HCT116 (cell line): ENCODE measurements at regions not wholly inside any gene's neighbourhood (a gene's known extent, or its start where the extent isn't known, plus 50 kb on each side); places are given as distances from the start of the nearest gene placed in this dataset.

Source experiments
- ATAC-seq: fragments of 200-7000 bp; cut with Tn5 transposase; 2 replicates; pipeline ENCODE4 v1.9.1; 2020; ENCODE audit warnings: mild to moderate bottlenecking, moderate library complexity
- BruUV-seq: library from RNA; stranded (reverse); fragments of 400-500 nt; replicated peaks from 2 replicates; lab custom pipeline; 2021; lab: Mats Ljungman, UMichigan
- CTCF ChIA-PET: fragments of 300-600 bp; sonication (Branson Sonifier 250); formaldehyde crosslinking; loops from one replicate; lab custom pipeline; 2021; ENCODE audit warnings: antibody characterized with exemption; lab: Charles Lee
- POLR2A ChIA-PET: fragments of 300-600, 350-600 bp; sonication (Branson Sonifier 250); formaldehyde crosslinking; loops from one replicate; lab custom pipeline; 2021; ENCODE audit warnings: antibody characterized with exemption; lab: Charles Lee
- RAD21 ChIA-PET, 2 experiments: fragments of 300-600 bp; sonication (Branson Sonifier 250); formaldehyde crosslinking; loops; one replicate each; lab custom pipeline; 2023; ENCODE audit warnings: low total read pairs in 2 of 2; ENCODE audit not compliant: uncharacterized antibody in 2 of 2, unreplicated experiment in 2 of 2, low non-redundant PET in 1 of 2; lab: Charles Lee
- DNase-seq: peaks from one replicate; pipeline ENCODE4 v3.0.0-alpha.2; 2010; ENCODE audit warnings: low read depth, low spot score
- H2AFZ ChIP-seq: fragments of 200-600 bp; shearing (Covaris generic), sonication (generic); 2 replicates; pipeline ENCODE4 v1.6.1; 2017; ENCODE audit warnings: low read depth, mixed run types, mixed read lengths, antibody characterized with exemption, low read length; ENCODE audit not compliant: poor library complexity, severe bottlenecking
- H3K27ac ChIP-seq: 2 replicates; pipeline ENCODE4 v1.5.1; 2012; ENCODE audit warnings: low read depth, low read length
- H3K27me3 ChIP-seq: fragments of 200-600 bp; sonication (generic); 2 replicates; pipeline ENCODE4 v1.6.1; 2016; ENCODE audit warnings: mixed run types, low read length, mixed read lengths; ENCODE audit not compliant: insufficient read depth
- H3K36me3 ChIP-seq, 2 experiments: fragments of 200-500 bp in 1 of 2; fragments of 200-600 bp in 1 of 2; sonication (Bioruptor generic) in 1 of 2; sonication (generic) in 1 of 2; 2 replicates each; pipeline versions ENCODE4 v1.5.1 to v1.6.1; 2014 to 2016; ENCODE audit warnings: low read length in 2 of 2, inconsistent platforms in 1 of 2, mixed read lengths in 1 of 2, mixed run types in 1 of 2; ENCODE audit not compliant: insufficient read depth in 2 of 2, control insufficient read depth in 1 of 2
- H3K4me1 ChIP-seq, 2 experiments: fragments of 200-600 bp in 1 of 2; sonication (generic) in 1 of 2; 2 replicates each; pipeline versions ENCODE4 v1.5.1 to v1.6.1; 2012 to 2017; ENCODE audit warnings: low read length in 2 of 2, inconsistent platforms in 1 of 2, mild to moderate bottlenecking in 1 of 2, mixed read lengths in 1 of 2, mixed run types in 1 of 2, moderate library complexity in 1 of 2; ENCODE audit not compliant: insufficient read depth in 2 of 2, control insufficient read depth in 1 of 2
- H3K4me2 ChIP-seq: fragments of 200-600 bp; sonication (generic); 2 replicates; pipeline ENCODE4 v1.6.1; 2017; ENCODE audit warnings: mixed run types, low read length, mixed read lengths
- H3K4me3 ChIP-seq, 2 experiments: fragments of 200-600 bp in 1 of 2; sonication (generic) in 1 of 2; replicated peaks in 1 of 2; 2 replicates each; pipeline ENCODE4 v1.5.1; 2011 to 2016; ENCODE audit warnings: low read length in 2 of 2, control low read depth in 1 of 2, low read depth in 1 of 2, mild to moderate bottlenecking in 1 of 2, mixed read lengths in 1 of 2, mixed run types in 1 of 2
- H3K79me2 ChIP-seq: fragments of 200-600 bp; sonication (generic); 2 replicates; pipeline ENCODE4 v1.6.1; 2017; ENCODE audit warnings: mild to moderate bottlenecking, mixed run types, low read length, moderate library complexity, mixed read lengths; ENCODE audit not compliant: insufficient read depth
- H3K9ac ChIP-seq: fragments of 200-600 bp; sonication (generic); 2 replicates; pipeline ENCODE4 v1.6.1; 2016; ENCODE audit warnings: low read length, mixed read lengths
- H3K9me2 ChIP-seq: fragments of 200-600 bp; sonication (generic), shearing (Covaris generic); 2 replicates; pipeline ENCODE4 v1.6.1; 2017; ENCODE audit warnings: mixed run types, mild to moderate bottlenecking, moderate library complexity; ENCODE audit not compliant: insufficient read depth
- H3K9me3 ChIP-seq, 2 experiments: fragments of 200-500 bp in 1 of 2; fragments of 200-600 bp in 1 of 2; sonication (Bioruptor generic) in 1 of 2; sonication (generic) in 1 of 2; 2 replicates each; pipeline ENCODE4 v1.6.1; 2014 to 2017; ENCODE audit warnings: low read length in 2 of 2, mixed read lengths in 2 of 2, inconsistent platforms in 1 of 2, low read depth in 1 of 2, mild to moderate bottlenecking in 1 of 2, mixed run types in 1 of 2, moderate library complexity in 1 of 2; ENCODE audit not compliant: control insufficient read depth in 1 of 2, insufficient read depth in 1 of 2
- H4K20me1 ChIP-seq: fragments of 200-600 bp; sonication (generic), shearing (Covaris generic); 2 replicates; pipeline ENCODE4 v1.6.1; 2017; ENCODE audit warnings: mixed run types, mild to moderate bottlenecking, moderate library complexity; ENCODE audit not compliant: insufficient read depth
- EZH2 ChIP-seq: fragments of 200-600 bp; sonication (generic); IDR thresholded peaks from 2 replicates; pipeline ENCODE4 v1.6.1; 2017; ENCODE audit warnings: antibody characterized with exemption, mixed run types
- EZH2phosphoT487 ChIP-seq: fragments of 200-600 bp; IDR thresholded peaks from 2 replicates; pipeline ENCODE4 v1.6.1; 2018; ENCODE audit warnings: antibody characterized with exemption, borderline replicate concordance
- POLR2A ChIP-seq: IDR thresholded peaks from 2 replicates; pipeline ENCODE4 v1.7.0; 2011; ENCODE audit warnings: borderline replicate concordance; ENCODE audit not compliant: insufficient read depth, insufficient read length; ENCODE audit errors: extremely low read depth
- POLR2AphosphoS5 ChIP-seq: IDR thresholded peaks from 2 replicates; pipeline ENCODE4 v1.6.1; 2011; ENCODE audit warnings: mild to moderate bottlenecking, low read depth, low read length, moderate library complexity
- RAD21 ChIP-seq: IDR thresholded peaks from 2 replicates; pipeline ENCODE4 v1.6.1; 2012; ENCODE audit warnings: low read depth, mild to moderate bottlenecking
- SP1 ChIP-seq: IDR thresholded peaks from 2 replicates; pipeline ENCODE4 v1.6.1; 2012; ENCODE audit warnings: low read depth
- SRF ChIP-seq: IDR thresholded peaks from 2 replicates; pipeline ENCODE4 v1.6.1; 2012; ENCODE audit warnings: low read depth
- YY1 ChIP-seq: IDR thresholded peaks from 2 replicates; pipeline ENCODE4 v1.6.1; 2011; ENCODE audit warnings: low read length, low read depth, moderate library complexity, mild to moderate bottlenecking; ENCODE audit not compliant: insufficient replicate concordance; ENCODE audit errors: extremely low read depth
- ZBTB33 ChIP-seq: IDR thresholded peaks from 2 replicates; pipeline ENCODE4 v1.6.1; 2011; ENCODE audit warnings: mild to moderate bottlenecking, low read length, moderate library complexity; ENCODE audit not compliant: insufficient replicate concordance; ENCODE audit errors: extremely low read depth
- intact Hi-C: fragments of 100-400 bp; cut with micrococcal nuclease; formaldehyde crosslinking; loops from 2 replicates; pipeline ENCODE4 v1.10.0; 2022

GRCh38 chr1:71157715-71158114 is 76.9 kb upstream of the ZRANB2 start:
- no peaks in the 10 kb centered on the region for H4K20me1 ChIP-seq
- intact Hi-C loops: no loop called here
- CTCF ChIA-PET: no interaction called here
- H3K9me3 ChIP-seq: no peaks in the 10 kb centered on the region
- DNase-seq (no peak), ATAC-seq (no peak)
- H3K27ac ChIP-seq: no peak overlapping the region
- H3K9me2 ChIP-seq: no peaks in the 10 kb centered on the region
- RAD21 ChIA-PET: no interaction called here
- no peaks in the 10 kb centered on the region for H3K79me2 ChIP-seq
- BruUV-seq: no TSS peak
- H3K4me2 ChIP-seq: no peak overlapping the region
- no peak for TF ChIP-seq SRF
- TF ChIP-seq EZH2phosphoT487: no peak
- TF ChIP-seq POLR2A: no peak
- TF ChIP-seq POLR2AphosphoS5: no peak
- TF ChIP-seq RAD21: no peak
- no peak for TF ChIP-seq YY1
- H3K36me3 ChIP-seq: no peaks in the 10 kb centered on the region
- no peak overlapping the region for H3K9ac ChIP-seq
- H2AFZ ChIP-seq: no peak overlapping the region
- no peaks in the 10 kb centered on the region for H3K4me1 ChIP-seq
- POLR2A ChIA-PET: no interaction called here
- no peak overlapping the region for H3K4me3 ChIP-seq
- no peaks in the 10 kb centered on the region for H3K27me3 ChIP-seq

- Histone ChIP-seq H3K27ac (no peak overlapping the region), H3K9ac (no peak overlapping the region), H2AFZ (no peak overlapping the region), H3K36me3 (no peaks in the 10 kb centered on the region), H3K27me3 (no peaks in the 10 kb centered on the region), H3K9me3 (no peaks in the 10 kb centered on the region), H3K9me2 (no peaks in the 10 kb centered on the region), H3K4me1 (no peaks in the 10 kb centered on the region), H3K4me3 (no peak overlapping the region), H3K79me2 (no peaks in the 10 kb centered on the region), H3K4me2 (no peak overlapping the region), H4K20me1 (no peaks in the 10 kb centered on the region)
- RAD21 ChIA-PET: no interaction called here
- CTCF ChIA-PET: no interaction called here
- intact Hi-C loops: no loop called here
- POLR2A ChIA-PET: no interaction called here
- no peak for TF ChIP-seq SP1
- TF ChIP-seq POLR2AphosphoS5: no peak
- TF ChIP-seq ZBTB33: no peak
- TF ChIP-seq YY1: no peak
- TF ChIP-seq EZH2: no peak
- no peak for ATAC-seq
- DNase-seq: no peak
- BruUV-seq: no TSS peak
Measured at GRCh38 chr1:71157151-71157550, 76.3 kb upstream of the ZRANB2 start.
